ENCODE measurements at regions not wholly inside any gene's neighbourhood (a gene's known extent, or its start where the extent isn't known, plus 50 kb on each side); places are given as distances from the start of the nearest gene placed in this dataset.

GRCh38 chr3:99041747-99042146 is 140.3 kb upstream of the DCBLD2 start:
- CTCF ChIA-PET = no interaction called here
- POLR2A ChIA-PET = no interaction called here

GRCh38 chr3:99031778-99032177 is 130.3 kb upstream of the DCBLD2 start:
- ChIA-PET POLR2A (no interaction called here), CTCF (no interaction called here)

GRCh38 chr3:99023590-99024192 is 122.2 kb upstream of the DCBLD2 start:
- CTCF ChIA-PET = interaction anchor here (0.7 kb wide), 1 partner anchor 205 kb away, joined by 4 read pairs; no protein-coding TSS in a partner anchor
- POLR2A ChIA-PET = no interaction called here

- CTCF ChIA-PET = no interaction called here
- POLR2A ChIA-PET = no interaction called here
Measured at GRCh38 chr3:99021466-99021865, 120.0 kb upstream of the DCBLD2 start.

GRCh38 chr3:99016452-99016851 is 115.0 kb upstream of the DCBLD2 start:
- ChIA-PET POLR2A (no interaction called here), CTCF (no interaction called here)

GRCh38 chr3:99013777-99014315 is 112.4 kb upstream of the DCBLD2 start:
- ChIA-PET CTCF (no interaction called here), POLR2A (no interaction called here)

GRCh38 chr3:99013077-99013476 is 111.6 kb upstream of the DCBLD2 start:
- ChIA-PET CTCF (no interaction called here), POLR2A (no interaction called here)

- ChIA-PET POLR2A (no interaction called here), CTCF (no interaction called here)
Measured at GRCh38 chr3:99012051-99012450, 110.6 kb upstream of the DCBLD2 start.

GRCh38 chr3:99009851-99010250 is 108.4 kb upstream of the DCBLD2 start:
- ChIA-PET CTCF (no interaction called here), POLR2A (no interaction called here)

- CTCF ChIA-PET = no interaction called here
- POLR2A ChIA-PET = no interaction called here
Measured at GRCh38 chr3:99006686-99007085, 105.2 kb upstream of the DCBLD2 start.

GRCh38 chr3:98999675-99000074 is 98.2 kb upstream of the DCBLD2 start:
- POLR2A ChIA-PET = no interaction called here
- CTCF ChIA-PET = no interaction called here

- CTCF ChIA-PET = no interaction called here
Measured at GRCh38 chr3:98994128-98994762, 92.8 kb upstream of the DCBLD2 start.

GRCh38 chr3:98991393-98991792 is 89.9 kb upstream of the DCBLD2 start:
- ChIA-PET POLR2A (no interaction called here), CTCF (interaction anchor here (0.6 kb wide), 1 partner anchor 1124 kb away, joined by 3 read pairs; no protein-coding TSS in a partner anchor)

More at GRCh38 chr3:98994128-98994762, 92.8 kb upstream of the DCBLD2 start:
- POLR2A ChIA-PET = no interaction called here

GRCh38 chr3:98990657-98991056 is 89.2 kb upstream of the DCBLD2 start:
- ChIA-PET CTCF (interaction anchor here (0.6 kb wide), 1 partner anchor 1123 kb away, joined by 3 read pairs; no protein-coding TSS in a partner anchor), POLR2A (no interaction called here)

- CTCF ChIA-PET = no interaction called here
- POLR2A ChIA-PET = no interaction called here
Measured at GRCh38 chr3:98986073-98986472, 84.6 kb upstream of the DCBLD2 start.

GRCh38 chr3:98985431-98985830 is 83.9 kb upstream of the DCBLD2 start:
- POLR2A ChIA-PET = no interaction called here
- CTCF ChIA-PET = no interaction called here

GRCh38 chr3:98984024-98984423 is 82.5 kb upstream of the DCBLD2 start:
- POLR2A ChIA-PET = no interaction called here
- CTCF ChIA-PET = no interaction called here

- CTCF ChIA-PET = no interaction called here
- POLR2A ChIA-PET = no interaction called here
Measured at GRCh38 chr3:98982351-98982750, 80.9 kb upstream of the DCBLD2 start.

GRCh38 chr3:98980915-98981596 is 79.6 kb upstream of the DCBLD2 start:
- CTCF ChIA-PET = no interaction called here
- POLR2A ChIA-PET = no interaction called here

GRCh38 chr3:98979296-98979695 is 77.8 kb upstream of the DCBLD2 start:
- ChIA-PET POLR2A (no interaction called here), CTCF (no interaction called here)

GRCh38 chr3:98978068-98978811 is 76.7 kb upstream of the DCBLD2 start:
- POLR2A ChIA-PET = no interaction called here
- CTCF ChIA-PET = no interaction called here
